ENCODE measurements at regions not wholly inside any gene's neighbourhood (a gene's known extent, or its start where the extent isn't known, plus 50 kb on each side); places are given as distances from the start of the nearest gene placed in this dataset.

DNA sequence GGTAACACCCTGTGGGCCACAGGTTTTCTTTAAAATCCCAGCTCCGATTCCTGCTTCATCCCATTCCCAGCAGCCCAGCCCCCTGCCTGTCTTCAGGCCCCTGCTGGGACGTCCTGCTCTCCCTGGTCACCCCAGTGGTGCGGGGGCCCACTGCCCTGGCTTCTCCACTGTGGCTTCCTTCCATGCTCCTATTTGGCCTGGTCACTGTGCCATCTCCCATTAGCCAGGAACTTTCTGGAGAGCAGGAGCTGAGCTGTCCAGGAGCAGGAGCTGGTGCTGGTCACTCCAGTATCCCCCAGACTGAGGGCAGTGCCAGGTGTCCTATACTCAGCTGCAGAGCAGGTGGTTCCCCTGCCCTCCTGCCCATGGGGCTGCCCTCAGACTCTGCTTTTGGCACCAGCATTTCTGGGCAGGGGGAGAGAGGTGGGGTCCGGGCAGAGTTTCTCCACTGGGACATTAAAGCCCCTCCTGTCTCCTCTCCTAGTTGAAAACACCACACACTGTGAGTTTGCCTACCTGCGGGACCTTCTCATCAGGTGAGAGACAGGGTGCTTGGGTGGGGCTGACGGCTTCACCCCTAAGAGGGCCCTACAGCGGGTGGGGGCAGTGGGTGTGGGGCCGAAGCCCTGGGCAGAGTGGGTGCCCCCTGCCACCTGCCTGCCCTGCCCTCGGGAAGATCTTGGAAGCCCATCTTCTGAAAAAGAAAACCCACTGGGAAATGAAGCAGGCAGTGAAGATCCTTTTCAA lies 356.2 kb downstream of the SEC14L1 start:
- Histone ChIP-seq H3K27me3 (ENCODE audit: control insufficient read depth, insufficient read depth, low read length) (no peaks in the 10 kb centered on the region), H3K4me3 (ENCODE audit: low read length) (no peak overlapping the region), H3K9me3 (ENCODE audit: control insufficient read depth, insufficient read depth, low read length) (no peaks in the 10 kb centered on the region), H3K36me3 (ENCODE audit: control insufficient read depth, insufficient read depth, low read length) (peaks cover 15% of the 10 kb centered on the region), H3K27ac (ENCODE audit: low read length) (no peak overlapping the region), H3K4me1 (ENCODE audit: control insufficient read depth, insufficient read depth, low read length) (no peaks in the 10 kb centered on the region)
- WGBS (ENCODE audit: insufficient coverage, insufficient read length): no CpG with 5 or more reads among the region's 9 CpGs
- no peak for DNase-seq (ENCODE audit: low read depth, low spot score)

DNA sequence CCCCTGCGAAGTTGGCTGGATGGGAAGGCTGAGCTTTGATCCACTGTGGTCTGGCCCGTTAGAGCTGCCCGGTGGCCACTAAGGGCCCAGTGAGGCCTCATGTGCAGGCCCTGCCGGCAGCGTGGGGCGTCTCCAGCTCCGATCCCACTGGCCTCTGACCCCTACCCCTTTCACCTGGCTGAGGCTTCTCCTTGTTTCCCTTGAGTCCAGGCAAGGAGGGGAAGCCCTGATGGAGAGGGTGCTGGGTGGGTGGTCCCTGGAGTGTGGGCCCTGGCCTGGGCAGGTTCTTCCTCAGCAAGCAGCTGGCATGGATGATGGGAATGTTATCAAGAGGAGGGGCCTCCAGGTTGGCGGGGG lies 356.8 kb downstream of the SEC14L1 start:
- Histone ChIP-seq H3K4me3 (ENCODE audit: low read length) (no peak overlapping the region), H3K9me3 (ENCODE audit: control insufficient read depth, insufficient read depth, low read length) (no peaks in the 10 kb centered on the region), H3K4me1 (ENCODE audit: control insufficient read depth, insufficient read depth, low read length) (no peaks in the 10 kb centered on the region), H3K36me3 (ENCODE audit: control insufficient read depth, insufficient read depth, low read length) (peaks cover 11% of the 10 kb centered on the region), H3K27me3 (ENCODE audit: control insufficient read depth, insufficient read depth, low read length) (no peaks in the 10 kb centered on the region), H3K27ac (ENCODE audit: low read length) (no peak overlapping the region)
- DNase-seq (ENCODE audit: low read depth, low spot score): no peak
- no CpG with 5 or more reads among the region's 8 CpGs for WGBS (ENCODE audit: insufficient coverage, insufficient read length)

DNA sequence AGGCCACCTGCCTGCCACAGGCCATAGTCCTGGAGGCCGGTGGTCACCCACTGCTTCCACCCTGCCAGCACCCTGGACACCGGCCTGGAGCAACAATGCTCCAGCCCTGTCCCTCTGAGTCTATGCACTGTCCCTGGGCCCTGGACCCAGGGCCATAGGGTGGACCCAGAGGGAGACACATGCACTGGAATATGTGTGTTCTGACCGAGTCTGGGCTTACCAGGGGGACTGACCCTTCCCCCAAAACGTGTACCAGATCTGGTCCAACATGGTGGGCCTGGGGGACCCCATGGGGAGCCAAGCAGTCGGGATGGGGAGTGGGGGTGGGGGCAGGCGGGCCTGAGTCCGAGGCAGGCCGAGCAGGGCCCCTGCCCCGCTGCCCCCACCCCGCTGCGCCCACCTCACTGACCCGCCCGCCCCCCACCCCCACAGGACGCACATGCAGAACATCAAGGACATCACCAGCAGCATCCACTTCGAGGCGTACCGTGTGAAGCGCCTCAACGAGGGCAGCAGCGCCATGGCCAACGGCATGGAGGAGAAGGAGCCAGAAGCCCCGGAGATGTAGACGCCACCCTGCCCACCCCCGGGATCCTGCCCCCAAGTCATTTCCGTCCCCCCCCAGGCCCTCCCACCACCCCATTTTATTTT lies 357.4 kb downstream of the SEC14L1 start:
- no peak for DNase-seq (ENCODE audit: low read depth, low spot score)
- H3K4me1 ChIP-seq (ENCODE audit: control insufficient read depth, insufficient read depth, low read length): no peaks in the 10 kb centered on the region
- whole genome bisulfite sequencing (ENCODE audit: insufficient coverage, insufficient read length): no CpG with 5 or more reads among the region's 25 CpGs
- H3K9me3 ChIP-seq (ENCODE audit: control insufficient read depth, insufficient read depth, low read length): no peaks in the 10 kb centered on the region
- no peak overlapping the region for H3K4me3 ChIP-seq (ENCODE audit: low read length)
- no peaks in the 10 kb centered on the region for H3K27me3 ChIP-seq (ENCODE audit: control insufficient read depth, insufficient read depth, low read length)
- peaks cover 9% of the 10 kb centered on the region for H3K36me3 ChIP-seq (ENCODE audit: control insufficient read depth, insufficient read depth, low read length)
- no peak overlapping the region for H3K27ac ChIP-seq (ENCODE audit: low read length)

DNA sequence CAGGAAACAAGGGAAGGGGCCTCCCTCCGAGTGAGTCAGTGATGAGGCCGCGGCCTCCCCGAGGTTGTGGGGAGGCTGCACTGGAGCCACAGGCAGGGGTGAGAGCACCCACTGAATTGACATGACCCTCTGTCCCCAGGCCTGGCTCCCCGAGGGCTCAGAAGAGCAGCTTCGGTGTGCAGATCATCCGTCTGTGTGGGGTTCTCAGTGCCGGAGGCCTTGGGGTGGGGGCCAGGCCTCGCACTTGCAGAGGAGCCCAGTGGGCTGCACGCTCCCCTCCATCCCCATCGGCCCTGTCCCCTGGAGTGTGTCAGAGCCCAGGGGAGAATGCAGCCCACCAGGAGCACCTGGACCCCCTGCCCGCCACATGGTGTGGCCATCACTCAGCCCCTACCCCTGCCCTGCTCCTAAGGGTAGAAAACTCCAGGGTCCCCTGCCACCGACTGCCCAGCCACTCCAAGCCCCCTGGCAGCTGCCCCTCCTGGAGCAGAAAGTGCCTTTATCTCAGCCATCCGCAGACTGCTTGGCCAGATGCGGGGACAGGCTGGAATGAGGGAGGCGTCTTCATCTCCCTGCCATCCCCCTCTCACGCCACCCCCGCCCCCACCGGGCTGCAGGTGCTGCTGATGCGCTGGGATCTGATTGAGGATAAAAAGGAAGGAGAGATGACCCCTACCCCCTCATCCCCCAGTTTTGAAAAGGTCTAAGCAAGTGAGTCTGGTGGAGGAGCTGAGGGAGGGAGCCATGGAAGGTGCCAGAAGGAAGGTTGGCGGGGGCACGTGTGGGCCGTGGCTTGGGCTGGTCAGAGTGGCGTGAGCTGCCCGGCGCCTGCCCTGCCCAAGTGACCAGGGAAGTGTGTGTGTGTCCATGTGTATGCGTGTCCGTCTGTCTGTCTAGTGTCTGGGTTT lies 358.3 kb downstream of the SEC14L1 start:
- H3K36me3 ChIP-seq (ENCODE audit: control insufficient read depth, insufficient read depth, low read length): peaks cover 9% of the 10 kb centered on the region; the same call in 1 of the 2 replicates
- no peaks in the 10 kb centered on the region for H3K9me3 ChIP-seq (ENCODE audit: control insufficient read depth, insufficient read depth, low read length)
- no peak overlapping the region for H3K4me3 ChIP-seq (ENCODE audit: low read length)
- DNase-seq (ENCODE audit: low read depth, low spot score): no peak
- H3K4me1 ChIP-seq (ENCODE audit: control insufficient read depth, insufficient read depth, low read length): no peaks in the 10 kb centered on the region
- no peak overlapping the region for H3K27ac ChIP-seq (ENCODE audit: low read length)
- no CpG with 5 or more reads among the region's 28 CpGs for WGBS (ENCODE audit: insufficient coverage, insufficient read length)
- no peaks in the 10 kb centered on the region for H3K27me3 ChIP-seq (ENCODE audit: control insufficient read depth, insufficient read depth, low read length)

DNA sequence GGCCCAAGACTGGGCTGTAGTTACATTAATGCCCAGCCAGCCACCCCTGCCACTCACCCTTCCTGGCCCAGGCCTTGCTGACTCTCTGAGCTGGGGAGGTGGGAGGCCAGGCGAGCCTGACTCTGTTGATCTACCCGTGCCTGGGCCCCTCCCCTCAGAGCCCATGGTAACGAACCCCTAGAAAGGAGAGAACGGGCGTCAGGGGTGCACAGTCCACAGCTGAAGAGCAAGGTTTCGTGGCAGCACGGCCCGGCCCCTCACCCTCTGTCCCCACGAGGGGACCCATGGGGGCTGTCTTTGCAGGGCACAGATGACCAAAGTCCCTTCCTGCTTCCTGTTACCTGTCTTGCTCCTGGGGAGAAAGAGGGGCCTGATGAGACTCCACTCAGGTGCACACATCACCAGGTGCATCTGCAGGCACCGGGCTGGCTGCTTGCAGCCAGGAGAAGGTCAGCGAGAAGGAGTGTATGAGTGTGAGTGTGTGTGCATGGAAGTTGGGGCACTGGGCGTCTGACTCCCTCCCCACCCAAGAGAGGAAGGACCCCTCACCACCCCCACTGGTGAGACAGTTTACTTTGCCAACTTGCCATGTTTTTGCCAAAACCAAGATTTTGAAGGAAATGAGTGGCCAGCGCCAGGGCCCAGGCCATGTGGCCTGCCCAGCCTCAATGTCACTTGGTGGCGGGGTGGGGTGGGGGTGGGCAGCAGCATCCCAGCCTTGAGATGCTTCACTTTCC lies 359.1 kb downstream of the SEC14L1 start:
- no CpG with 5 or more reads among the region's 14 CpGs for WGBS (ENCODE audit: insufficient coverage, insufficient read length)
- H3K4me1 ChIP-seq (ENCODE audit: control insufficient read depth, insufficient read depth, low read length): no peaks in the 10 kb centered on the region
- H3K9me3 ChIP-seq (ENCODE audit: control insufficient read depth, insufficient read depth, low read length): no peaks in the 10 kb centered on the region
- H3K36me3 ChIP-seq (ENCODE audit: control insufficient read depth, insufficient read depth, low read length): peaks cover 9% of the 10 kb centered on the region; the same call in 1 of the 2 replicates
- no peak overlapping the region for H3K4me3 ChIP-seq (ENCODE audit: low read length)
- no peaks in the 10 kb centered on the region for H3K27me3 ChIP-seq (ENCODE audit: control insufficient read depth, insufficient read depth, low read length)
- DNase-seq (ENCODE audit: low read depth, low spot score): no peak
- H3K27ac ChIP-seq (ENCODE audit: low read length): no peak overlapping the region

DNA sequence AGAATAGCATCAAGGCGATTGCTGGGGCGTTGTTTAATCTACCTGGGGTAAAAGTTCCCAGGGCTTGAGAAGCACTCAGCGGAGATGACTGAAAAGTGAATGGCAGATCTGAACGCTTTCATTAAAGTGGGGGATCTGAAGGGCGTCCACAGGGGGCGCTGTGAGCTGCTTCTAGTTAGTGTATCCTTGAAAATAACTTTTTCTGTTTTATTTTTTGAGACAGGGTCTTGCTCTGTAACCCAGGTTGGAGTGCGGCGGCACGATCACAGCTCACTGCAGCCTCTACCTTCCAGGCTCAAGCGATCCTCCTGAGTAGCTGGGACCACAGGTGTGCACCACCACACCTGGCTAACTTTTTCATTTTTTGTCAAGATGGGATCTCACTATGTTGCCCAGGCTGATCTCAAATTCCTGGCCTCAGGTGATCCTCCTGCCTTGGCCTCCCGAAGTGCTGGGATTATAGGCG lies 360.4 kb downstream of the SEC14L1 start:
- H3K4me1 ChIP-seq (ENCODE audit: control insufficient read depth, insufficient read depth, low read length): no peaks in the 10 kb centered on the region
- H3K36me3 ChIP-seq (ENCODE audit: control insufficient read depth, insufficient read depth, low read length): peaks cover 9% of the 10 kb centered on the region; the same call in 1 of the 2 replicates
- no peak for DNase-seq (ENCODE audit: low read depth, low spot score)
- WGBS (ENCODE audit: insufficient coverage, insufficient read length): no CpG with 5 or more reads among the region's 12 CpGs
- no peak overlapping the region for H3K4me3 ChIP-seq (ENCODE audit: low read length)
- H3K9me3 ChIP-seq (ENCODE audit: control insufficient read depth, insufficient read depth, low read length): no peaks in the 10 kb centered on the region
- H3K27me3 ChIP-seq (ENCODE audit: control insufficient read depth, insufficient read depth, low read length): no peaks in the 10 kb centered on the region
- no peak overlapping the region for H3K27ac ChIP-seq (ENCODE audit: low read length)

DNA sequence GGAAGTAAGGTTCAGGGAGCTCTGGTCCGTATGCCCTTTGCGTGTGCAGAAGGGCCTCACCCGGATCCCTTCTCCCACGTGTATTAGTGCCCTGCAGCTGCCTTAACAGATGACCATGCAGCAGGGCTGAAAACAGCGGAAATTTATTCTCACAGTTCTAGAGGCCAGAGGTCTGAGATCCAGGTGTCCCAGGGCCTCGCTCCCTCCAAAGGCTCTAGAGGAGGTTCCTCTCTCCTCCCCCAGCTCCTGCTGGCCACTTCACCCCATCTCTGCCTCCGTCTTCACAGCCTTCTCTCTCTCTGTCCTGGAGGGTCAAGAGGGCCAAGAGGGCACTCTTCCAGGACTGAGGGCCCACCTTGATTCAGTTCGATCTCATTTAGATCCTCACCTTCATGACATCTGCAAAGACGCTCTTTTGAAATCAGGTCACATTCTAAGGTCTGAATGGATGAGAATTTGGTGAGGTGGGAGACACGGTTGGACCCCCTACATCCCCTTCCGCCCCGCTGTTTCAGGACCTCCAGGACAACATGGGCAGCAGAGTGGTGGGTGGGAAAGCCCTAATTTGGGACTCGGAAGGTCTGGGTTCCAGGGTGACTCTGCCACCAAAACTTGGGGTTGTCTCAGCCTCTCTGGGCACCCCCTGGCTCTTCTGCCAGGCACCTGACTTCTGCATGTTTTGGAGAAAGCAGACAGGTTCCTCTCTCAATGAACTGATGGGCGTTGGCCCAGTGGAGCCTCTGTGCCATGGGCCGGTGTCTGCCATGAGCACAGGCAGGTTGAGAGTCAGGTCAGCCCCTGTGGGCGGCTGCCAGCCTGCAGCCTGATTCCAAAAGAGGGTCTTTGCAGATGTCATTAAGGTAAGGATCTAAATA lies 361.2 kb downstream of the SEC14L1 start:
- Histone ChIP-seq H3K27me3 (ENCODE audit: control insufficient read depth, insufficient read depth, low read length) (no peaks in the 10 kb centered on the region), H3K4me1 (ENCODE audit: control insufficient read depth, insufficient read depth, low read length) (no peaks in the 10 kb centered on the region), H3K9me3 (ENCODE audit: control insufficient read depth, insufficient read depth, low read length) (no peaks in the 10 kb centered on the region), H3K36me3 (ENCODE audit: control insufficient read depth, insufficient read depth, low read length) (peaks cover 3% of the 10 kb centered on the region; the same call in 1 of the 2 replicates), H3K4me3 (ENCODE audit: low read length) (no peak overlapping the region), H3K27ac (ENCODE audit: low read length) (no peak overlapping the region)
- no peak for DNase-seq (ENCODE audit: low read depth, low spot score)
- no CpG with 5 or more reads among the region's 16 CpGs for WGBS (ENCODE audit: insufficient coverage, insufficient read length)

DNA sequence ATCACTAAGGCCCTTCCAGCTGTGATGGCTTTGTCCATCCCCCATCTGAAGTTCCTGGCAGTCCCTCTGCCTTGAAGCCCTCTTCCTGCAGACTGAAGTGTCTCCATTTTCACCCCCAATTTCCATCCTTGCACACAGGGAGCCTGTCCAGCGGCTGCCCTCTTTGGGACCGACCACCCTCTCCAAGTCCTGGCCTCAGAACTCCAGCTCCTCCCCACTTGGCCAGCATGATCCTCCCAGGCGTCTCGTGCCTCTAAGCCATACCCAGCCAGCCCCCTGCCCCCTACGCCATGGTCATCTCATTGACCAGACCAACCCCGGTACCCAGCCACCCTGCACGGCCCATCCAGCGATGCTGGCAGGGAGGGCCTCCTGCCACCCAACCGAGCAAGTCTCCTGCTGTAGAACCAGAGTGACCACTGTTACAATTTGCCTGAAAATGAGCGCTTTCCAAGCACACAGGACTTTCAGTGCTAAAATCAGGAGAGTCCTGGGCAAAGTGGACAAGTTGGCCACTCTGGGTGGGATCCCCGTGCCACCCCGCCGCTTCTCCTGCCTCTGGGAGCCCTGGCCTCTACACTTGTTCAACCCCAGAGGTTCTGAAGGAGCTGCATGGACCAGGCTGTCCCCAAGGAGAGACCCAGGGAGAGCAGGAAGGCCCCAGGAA lies 362.0 kb downstream of the SEC14L1 start:
- no peak for DNase-seq (ENCODE audit: low read depth, low spot score)
- no peaks in the 10 kb centered on the region for H3K27me3 ChIP-seq (ENCODE audit: control insufficient read depth, insufficient read depth, low read length)
- no peaks in the 10 kb centered on the region for H3K4me1 ChIP-seq (ENCODE audit: control insufficient read depth, insufficient read depth, low read length)
- H3K36me3 ChIP-seq (ENCODE audit: control insufficient read depth, insufficient read depth, low read length): peaks cover 3% of the 10 kb centered on the region; the same call in 1 of the 2 replicates
- no CpG with 5 or more reads among the region's 13 CpGs for WGBS (ENCODE audit: insufficient coverage, insufficient read length)
- H3K27ac ChIP-seq (ENCODE audit: low read length): no peak overlapping the region
- no peak overlapping the region for H3K4me3 ChIP-seq (ENCODE audit: low read length)
- H3K9me3 ChIP-seq (ENCODE audit: control insufficient read depth, insufficient read depth, low read length): no peaks in the 10 kb centered on the region

DNA sequence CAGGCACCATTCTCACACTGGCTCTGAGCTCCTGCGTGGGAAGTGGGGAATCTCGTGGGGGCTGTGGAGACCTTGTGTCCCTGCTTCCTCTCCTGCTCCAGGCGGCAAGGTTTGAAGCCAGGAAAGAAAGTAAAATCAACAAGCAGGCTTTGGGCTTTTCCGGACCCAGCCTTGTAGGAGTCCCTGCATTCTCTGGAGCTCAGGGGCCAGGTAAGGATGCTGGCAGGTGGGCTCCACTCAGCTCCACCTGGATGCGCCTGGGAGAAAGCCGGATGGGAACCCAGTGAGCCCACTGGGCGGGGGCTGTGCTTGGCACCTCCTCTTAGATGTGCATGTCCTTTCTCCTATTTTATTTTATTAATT lies 362.5 kb downstream of the SEC14L1 start:
- Histone ChIP-seq H3K36me3 (ENCODE audit: control insufficient read depth, insufficient read depth, low read length) (no peaks in the 10 kb centered on the region; the same call in 1 of the 2 replicates), H3K4me3 (ENCODE audit: low read length) (no peak overlapping the region), H3K4me1 (ENCODE audit: control insufficient read depth, insufficient read depth, low read length) (no peaks in the 10 kb centered on the region), H3K27me3 (ENCODE audit: control insufficient read depth, insufficient read depth, low read length) (no peaks in the 10 kb centered on the region), H3K27ac (ENCODE audit: low read length) (no peak overlapping the region), H3K9me3 (ENCODE audit: control insufficient read depth, insufficient read depth, low read length) (no peaks in the 10 kb centered on the region)
- no CpG with 5 or more reads among the region's 7 CpGs for WGBS (ENCODE audit: insufficient coverage, insufficient read length)
- no peak for DNase-seq (ENCODE audit: low read depth, low spot score)

Data from iPS DF 6.9 (cell line).